ACC112 (cell line): ENCODE measurements at regions not wholly inside any gene's neighbourhood (a gene's known extent, or its start where the extent isn't known, plus 50 kb on each side); places are given as distances from the start of the nearest gene placed in this dataset.

Source experiments
- H2AFZ ChIP-seq: fragments of 200-600 bp; sonication (generic); one replicate; pipeline ENCODE4 v1.6.0; 2017; ENCODE audit warnings: antibody characterized with exemption, low read length; ENCODE audit not compliant: unreplicated experiment
- H3K27ac ChIP-seq: fragments of 200-600 bp; sonication (generic); 2 replicates; pipeline ENCODE4 v1.5.1; 2014; ENCODE audit warnings: low read depth, mild to moderate bottlenecking, antibody characterized with exemption, low read length, moderate library complexity
- H3K27me3 ChIP-seq: fragments of 200-600 bp; sonication (generic); 2 replicates; pipeline ENCODE4 v1.6.1; 2014; ENCODE audit warnings: mild to moderate bottlenecking, antibody characterized with exemption, low read length, moderate library complexity, mixed read lengths; ENCODE audit not compliant: insufficient read depth
- H3K36me3 ChIP-seq: fragments of 200-600 bp; sonication (generic); 2 replicates; pipeline ENCODE4 v1.6.1; 2016; ENCODE audit warnings: mild to moderate bottlenecking, antibody characterized with exemption, low read length, moderate library complexity, mixed read lengths; ENCODE audit not compliant: insufficient read depth
- H3K4me1 ChIP-seq: fragments of 200-600 bp; sonication (generic); one replicate; pipeline ENCODE4 v1.6.1; 2016; ENCODE audit warnings: low read length, mixed read lengths; ENCODE audit not compliant: insufficient read depth, unreplicated experiment, control insufficient read depth
- H3K4me3 ChIP-seq: fragments of 200-600 bp; sonication (generic); 2 replicates; pipeline ENCODE4 v1.5.1; 2014; ENCODE audit warnings: mild to moderate bottlenecking, low read depth, low read length
- H3K79me2 ChIP-seq: fragments of 200-600 bp; sonication (generic); one replicate; pipeline ENCODE4 v1.6.0; 2016; ENCODE audit warnings: low read length; ENCODE audit not compliant: control insufficient read depth, unreplicated experiment, insufficient read depth

GRCh38 chr15:101565377-101565776 is 75.9 kb upstream of the PCSK6 start:
- no peaks in the 10 kb centered on the region for H3K36me3 ChIP-seq
- H3K79me2 ChIP-seq = no peaks in the 10 kb centered on the region
- no peak overlapping the region for H3K4me3 ChIP-seq
- H3K27me3 ChIP-seq = peaks cover 16% of the 10 kb centered on the region
- peaks cover 19% of the 10 kb centered on the region for H3K4me1 ChIP-seq
- no peak overlapping the region for H2AFZ ChIP-seq
- H3K27ac ChIP-seq = no peak overlapping the region

GRCh38 chr15:101563176-101563796 is 73.8 kb upstream of the PCSK6 start:
- Histone ChIP-seq H3K27ac (no peak overlapping the region), H3K4me3 (no peak overlapping the region), H3K4me1 (peaks cover 5% of the 10 kb centered on the region), H3K27me3 (peaks cover 34% of the 10 kb centered on the region), H2AFZ (no peak overlapping the region), H3K36me3 (no peaks in the 10 kb centered on the region), H3K79me2 (no peaks in the 10 kb centered on the region)

GRCh38 chr15:101562428-101563059 is 73.0 kb upstream of the PCSK6 start:
- Histone ChIP-seq H3K4me3 (no peak overlapping the region), H2AFZ (no peak overlapping the region), H3K4me1 (no peaks in the 10 kb centered on the region), H3K36me3 (no peaks in the 10 kb centered on the region), H3K79me2 (no peaks in the 10 kb centered on the region), H3K27me3 (peaks cover 34% of the 10 kb centered on the region), H3K27ac (no peak overlapping the region)

- no peaks in the 10 kb centered on the region for H3K79me2 ChIP-seq
- H3K27ac ChIP-seq = no peak overlapping the region
- H3K4me1 ChIP-seq = no peaks in the 10 kb centered on the region
- H3K36me3 ChIP-seq = no peaks in the 10 kb centered on the region
- H3K27me3 ChIP-seq = peaks cover 38% of the 10 kb centered on the region
- H3K4me3 ChIP-seq = no peak overlapping the region
- no peak overlapping the region for H2AFZ ChIP-seq
Observed at GRCh38 chr15:101561584-101561906, 72.0 kb upstream of the PCSK6 start.

- no peaks in the 10 kb centered on the region for H3K79me2 ChIP-seq
- no peaks in the 10 kb centered on the region for H3K36me3 ChIP-seq
- H3K4me1 ChIP-seq = no peaks in the 10 kb centered on the region
- H3K27ac ChIP-seq = no peak overlapping the region
- H2AFZ ChIP-seq = no peak overlapping the region
- H3K4me3 ChIP-seq = no peak overlapping the region
- H3K27me3 ChIP-seq = peaks cover 38% of the 10 kb centered on the region
Observed at GRCh38 chr15:101560722-101561583, 71.4 kb upstream of the PCSK6 start.

DNA sequence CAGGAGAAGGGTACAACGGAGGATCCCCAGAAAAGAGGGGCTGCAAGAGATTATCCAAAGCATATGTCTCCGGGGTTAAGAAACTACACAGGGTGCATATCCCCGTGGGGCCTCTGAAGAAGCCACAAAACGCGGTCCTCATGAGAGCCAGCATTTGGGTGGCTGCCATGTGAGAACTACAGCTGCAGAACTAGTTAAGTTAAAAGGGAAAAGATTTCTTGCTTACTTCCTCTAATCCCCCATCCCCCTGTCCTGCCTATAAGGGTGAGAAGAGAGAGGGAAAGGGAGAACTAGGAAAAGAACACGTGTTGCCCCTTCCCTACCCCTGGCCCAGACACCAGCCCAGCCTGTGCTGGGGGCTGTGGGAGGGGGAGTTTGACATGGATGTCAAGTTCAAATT is 70.4 kb upstream of the PCSK6 start:
- Histone ChIP-seq H2AFZ (no peak overlapping the region), H3K36me3 (no peaks in the 10 kb centered on the region), H3K79me2 (no peaks in the 10 kb centered on the region), H3K27me3 (peaks cover 38% of the 10 kb centered on the region), H3K27ac (no peak overlapping the region), H3K4me1 (no peaks in the 10 kb centered on the region), H3K4me3 (no peak overlapping the region)

GRCh38 chr15:101558221-101558941 is 68.9 kb upstream of the PCSK6 start:
- H3K4me1 ChIP-seq = no peaks in the 10 kb centered on the region
- no peak overlapping the region for H3K4me3 ChIP-seq
- no peak overlapping the region for H2AFZ ChIP-seq
- H3K27me3 ChIP-seq = peaks cover 35% of the 10 kb centered on the region
- H3K27ac ChIP-seq = no peak overlapping the region
- no peaks in the 10 kb centered on the region for H3K79me2 ChIP-seq
- no peaks in the 10 kb centered on the region for H3K36me3 ChIP-seq

- H3K4me3 ChIP-seq = no peak overlapping the region
- H3K4me1 ChIP-seq = no peaks in the 10 kb centered on the region
- no peak overlapping the region for H3K27ac ChIP-seq
- peaks cover 38% of the 10 kb centered on the region for H3K27me3 ChIP-seq
- no peaks in the 10 kb centered on the region for H3K79me2 ChIP-seq
- no peak overlapping the region for H2AFZ ChIP-seq
- no peaks in the 10 kb centered on the region for H3K36me3 ChIP-seq
Observed at GRCh38 chr15:101556273-101556672, 66.8 kb upstream of the PCSK6 start.

- peaks cover 40% of the 10 kb centered on the region for H3K27me3 ChIP-seq
- no peak overlapping the region for H2AFZ ChIP-seq
- H3K4me1 ChIP-seq = no peaks in the 10 kb centered on the region
- no peak overlapping the region for H3K27ac ChIP-seq
- H3K36me3 ChIP-seq = no peaks in the 10 kb centered on the region
- H3K4me3 ChIP-seq = no peak overlapping the region
- no peaks in the 10 kb centered on the region for H3K79me2 ChIP-seq
Observed at GRCh38 chr15:101554115-101554915, 64.8 kb upstream of the PCSK6 start.
